ENCODE measurements at regions not wholly inside any gene's neighbourhood (a gene's known extent, or its start where the extent isn't known, plus 50 kb on each side); places are given as distances from the start of the nearest gene placed in this dataset.
"Not testable (repeated sequence)": the region's sequence is repeated elsewhere in the genome, so short reads cannot be mapped to it uniquely, and the experiment has no call there.

GRCh38 chr18:38496222-38496793, 930.7 kb upstream of the CELF4 start:
- H3K36me3 Mint-ChIP-seq (ENCODE audit: insufficient read depth) = no peaks in the 10 kb centered on the region
- no peak overlapping the region for H3K4me3 Mint-ChIP-seq
- no peaks in the 10 kb centered on the region for H3K27me3 Mint-ChIP-seq
- ATAC-seq (replicated peaks) (no peak), DNase-seq (no peak)
- no peaks in the 10 kb centered on the region for H3K4me1 Mint-ChIP-seq (ENCODE audit: low read depth in 2 of 2)
- no peak overlapping the region for H3K27ac Mint-ChIP-seq
- H3K9me3 Mint-ChIP-seq = peaks cover 8 to 18% of the 10 kb centered on the region in 2 donors

GRCh38 chr18:38494065-38494464, 928.5 kb upstream of the CELF4 start:
- Mint-ChIP-seq H3K27ac (no peak overlapping the region), H3K4me1 (ENCODE audit: low read depth in 2 of 2) (no peaks in the 10 kb centered on the region), H3K27me3 (no peaks in the 10 kb centered on the region), H3K4me3 (no peak overlapping the region), H3K36me3 (ENCODE audit: insufficient read depth) (no peaks in the 10 kb centered on the region), H3K9me3 (peaks cover 10 to 23% of the 10 kb centered on the region in 2 donors)
- DNase-seq (no peak), ATAC-seq (replicated peaks) (no peak)

GRCh38 chr18:38491195-38491594, 925.6 kb upstream of the CELF4 start:
- no peak for ATAC-seq (replicated peaks)

DNA sequence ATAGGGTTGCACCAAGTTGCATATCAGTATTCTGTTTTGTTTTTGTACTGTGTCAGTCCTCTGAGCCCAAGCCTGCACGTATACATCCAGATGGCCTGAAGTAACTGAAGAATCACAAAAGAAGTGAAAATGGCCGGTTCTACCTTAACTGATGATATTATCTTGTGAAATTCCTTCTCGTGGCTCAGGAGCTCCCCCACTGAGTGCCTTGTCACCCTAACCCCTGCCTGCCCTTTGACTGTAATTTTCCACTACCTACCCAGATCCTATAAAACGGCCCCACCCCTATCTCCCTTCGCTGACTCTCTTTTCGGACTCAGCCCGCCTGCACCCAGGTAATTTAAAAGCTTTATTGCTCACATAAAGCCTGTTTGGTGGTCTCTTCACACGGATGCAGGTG, 924.1 kb upstream of the CELF4 start:
- H3K4me3 Mint-ChIP-seq; ATAC-seq (replicated peaks); H3K4me1 Mint-ChIP-seq (ENCODE audit: low read depth in 2 of 2); H3K27ac Mint-ChIP-seq; H3K27me3 Mint-ChIP-seq; DNase-seq; H3K36me3 Mint-ChIP-seq (ENCODE audit: insufficient read depth): not testable (repeated sequence)
- H3K9me3 Mint-ChIP-seq = peaks cover 12 to 13% of the 10 kb centered on the region in 2 donors

More at GRCh38 chr18:38491195-38491594, 925.6 kb upstream of the CELF4 start:
- Mint-ChIP-seq H3K36me3 (ENCODE audit: insufficient read depth) (no peaks in the 10 kb centered on the region), H3K9me3 (peaks cover 13 to 15% of the 10 kb centered on the region in 2 donors), H3K27ac (no peak overlapping the region), H3K27me3 (no peaks in the 10 kb centered on the region), H3K4me1 (ENCODE audit: low read depth in 2 of 2) (no peaks in the 10 kb centered on the region), H3K4me3 (no peak overlapping the region)
- no peak for DNase-seq

GRCh38 chr18:38487521-38487920, 921.9 kb upstream of the CELF4 start:
- Mint-ChIP-seq H3K27ac (no peak overlapping the region), H3K36me3 (ENCODE audit: insufficient read depth) (no peaks in the 10 kb centered on the region), H3K4me3 (no peak overlapping the region), H3K9me3 (peaks cover 8 to 14% of the 10 kb centered on the region in 2 donors), H3K27me3 (no peaks in the 10 kb centered on the region), H3K4me1 (ENCODE audit: low read depth in 2 of 2) (no peaks in the 10 kb centered on the region)
- no peak for DNase-seq
- no peak for ATAC-seq (replicated peaks)

- no peaks in the 10 kb centered on the region for H3K4me1 Mint-ChIP-seq (ENCODE audit: low read depth in 2 of 2)
- ATAC-seq (replicated peaks) (no peak), DNase-seq (no peak)
Measured at GRCh38 chr18:38483326-38483725, 917.7 kb upstream of the CELF4 start.

GRCh38 chr18:38481576-38481975, 916.0 kb upstream of the CELF4 start:
- H3K27me3 Mint-ChIP-seq = no peaks in the 10 kb centered on the region
- no peak for ATAC-seq (replicated peaks)
- no peaks in the 10 kb centered on the region for H3K4me1 Mint-ChIP-seq (ENCODE audit: low read depth in 2 of 2)
- no peak overlapping the region for H3K4me3 Mint-ChIP-seq
- H3K36me3 Mint-ChIP-seq (ENCODE audit: insufficient read depth) = no peaks in the 10 kb centered on the region
- no peak for DNase-seq
- no peak overlapping the region for H3K27ac Mint-ChIP-seq
- H3K9me3 Mint-ChIP-seq = peaks cover 7% of the 10 kb centered on the region in 2 donors

More at GRCh38 chr18:38483326-38483725, 917.7 kb upstream of the CELF4 start:
- Mint-ChIP-seq H3K4me3 (no peak overlapping the region), H3K27me3 (no peaks in the 10 kb centered on the region), H3K36me3 (ENCODE audit: insufficient read depth) (no peaks in the 10 kb centered on the region), H3K27ac (no peak overlapping the region), H3K9me3 (peaks cover 7% of the 10 kb centered on the region in 2 donors)

GRCh38 chr18:38475686-38476085, 910.1 kb upstream of the CELF4 start:
- Mint-ChIP-seq H3K9me3 (peaks cover 0 to 5% of the 10 kb centered on the region in 2 donors), H3K4me1 (ENCODE audit: low read depth in 2 of 2) (no peaks in the 10 kb centered on the region), H3K4me3 (no peak overlapping the region), H3K27ac (no peak overlapping the region), H3K36me3 (ENCODE audit: insufficient read depth) (no peaks in the 10 kb centered on the region), H3K27me3 (no peaks in the 10 kb centered on the region)
- no peak for ATAC-seq (replicated peaks)
- DNase-seq = no peak

GRCh38 chr18:38473535-38473934, 907.9 kb upstream of the CELF4 start:
- H3K36me3 Mint-ChIP-seq (ENCODE audit: insufficient read depth) = peaks cover 3% of the 10 kb centered on the region
- H3K4me1 Mint-ChIP-seq (ENCODE audit: low read depth in 2 of 2) = no peaks in the 10 kb centered on the region
- no peaks in the 10 kb centered on the region for H3K27me3 Mint-ChIP-seq
- ATAC-seq (replicated peaks) (no peak), DNase-seq (no peak)
- peaks cover 4 to 12% of the 10 kb centered on the region in 2 donors for H3K9me3 Mint-ChIP-seq
- no peak overlapping the region for H3K4me3 Mint-ChIP-seq
- no peak overlapping the region for H3K27ac Mint-ChIP-seq

GRCh38 chr18:38470421-38470820, 904.8 kb upstream of the CELF4 start:
- no peak overlapping the region for H3K4me3 Mint-ChIP-seq
- peaks cover 3% of the 10 kb centered on the region for H3K36me3 Mint-ChIP-seq (ENCODE audit: insufficient read depth)
- H3K4me1 Mint-ChIP-seq (ENCODE audit: low read depth in 2 of 2) = no peaks in the 10 kb centered on the region
- H3K27me3 Mint-ChIP-seq = no peaks in the 10 kb centered on the region
- ATAC-seq (replicated peaks) = no peak
- DNase-seq = no peak
- peaks cover 4 to 21% of the 10 kb centered on the region in 2 donors for H3K9me3 Mint-ChIP-seq
- H3K27ac Mint-ChIP-seq = no peak overlapping the region

GRCh38 chr18:38466426-38466825, 900.8 kb upstream of the CELF4 start:
- Mint-ChIP-seq H3K9me3 (peaks cover 6 to 37% of the 10 kb centered on the region in 2 donors), H3K4me1 (ENCODE audit: low read depth in 2 of 2) (no peaks in the 10 kb centered on the region), H3K27ac (no peak overlapping the region), H3K36me3 (ENCODE audit: insufficient read depth) (peaks cover 3% of the 10 kb centered on the region), H3K27me3 (no peaks in the 10 kb centered on the region), H3K4me3 (no peak overlapping the region)
- DNase-seq (no peak), ATAC-seq (replicated peaks) (no peak)

- no peak overlapping the region for H3K4me3 Mint-ChIP-seq
- no peak for DNase-seq
- H3K27ac Mint-ChIP-seq = no peak overlapping the region
- peaks cover 3 to 30% of the 10 kb centered on the region in 2 donors for H3K9me3 Mint-ChIP-seq
- H3K27me3 Mint-ChIP-seq = no peaks in the 10 kb centered on the region
- peaks cover 1% of the 10 kb centered on the region for H3K36me3 Mint-ChIP-seq (ENCODE audit: insufficient read depth)
- no peak for ATAC-seq (replicated peaks)
- no peaks in the 10 kb centered on the region for H3K4me1 Mint-ChIP-seq (ENCODE audit: low read depth in 2 of 2)
Measured at GRCh38 chr18:38464024-38464423, 898.4 kb upstream of the CELF4 start.

GRCh38 chr18:38460657-38461056, 895.1 kb upstream of the CELF4 start:
- Mint-ChIP-seq H3K27me3 (no peaks in the 10 kb centered on the region), H3K4me3 (no peak overlapping the region), H3K27ac (no peak overlapping the region), H3K9me3 (peaks cover 5 to 16% of the 10 kb centered on the region in 2 donors), H3K36me3 (ENCODE audit: insufficient read depth) (no peaks in the 10 kb centered on the region), H3K4me1 (ENCODE audit: low read depth in 2 of 2) (no peaks in the 10 kb centered on the region)
- DNase-seq (no peak), ATAC-seq (replicated peaks) (no peak)

GRCh38 chr18:38459131-38459994, 893.8 kb upstream of the CELF4 start:
- H3K27me3 Mint-ChIP-seq = no peaks in the 10 kb centered on the region

More at GRCh38 chr18:38459131-38459994, 893.8 kb upstream of the CELF4 start:
- H3K4me3 Mint-ChIP-seq = no peak overlapping the region
- H3K4me1 Mint-ChIP-seq (ENCODE audit: low read depth in 2 of 2) = no peaks in the 10 kb centered on the region
- no peak overlapping the region for H3K27ac Mint-ChIP-seq
- H3K36me3 Mint-ChIP-seq (ENCODE audit: insufficient read depth) = no peaks in the 10 kb centered on the region
- DNase-seq (no peak), ATAC-seq (replicated peaks) (no peak)
- peaks cover 5 to 13% of the 10 kb centered on the region in 2 donors for H3K9me3 Mint-ChIP-seq
